Effector memory CD8-positive, alpha-beta T cell (primary cell): ENCODE measurements at regions not wholly inside any gene's neighbourhood (a gene's known extent, or its start where the extent isn't known, plus 50 kb on each side); places are given as distances from the start of the nearest gene placed in this dataset.

Experiments used
- ATAC-seq: fragments of 150-1000 bp; cut with Tn5 transposase; replicated peaks from 2 replicates; pipeline ENCODE4 v1.10.0; 2021; ENCODE audit warnings: mild to moderate bottlenecking, moderate library complexity
- DNase-seq, 3 experiments: peaks; one replicate each; pipeline ENCODE4 v3.0.0; 2021
- H3K27ac Mint-ChIP-seq, 2 donors: one replicate each; pipeline ENCODE4 v1.8.0; 2022; ENCODE audit warnings: mild to moderate bottlenecking in 2 of 2, mixed read lengths in 2 of 2, moderate library complexity in 2 of 2
- H3K27me3 Mint-ChIP-seq, 2 donors: one replicate each; pipeline ENCODE4 v1.8.0; 2022; ENCODE audit warnings: mixed read lengths in 2 of 2
- H3K36me3 Mint-ChIP-seq: one replicate; pipeline ENCODE4 v1.8.0; 2022; ENCODE audit warnings: mild to moderate bottlenecking, moderate library complexity, mixed read lengths; ENCODE audit not compliant: insufficient read depth
- H3K4me1 Mint-ChIP-seq, 2 donors: one replicate each; pipeline ENCODE4 v1.8.0; 2022; ENCODE audit warnings: low read depth in 2 of 2, mixed read lengths in 2 of 2
- H3K4me3 Mint-ChIP-seq, 2 donors: one replicate each; pipeline ENCODE4 v1.8.0; 2022; ENCODE audit warnings: mild to moderate bottlenecking in 2 of 2, mixed read lengths in 2 of 2, moderate library complexity in 2 of 2
- H3K9me3 Mint-ChIP-seq, 2 donors: one replicate each; pipeline ENCODE4 v1.8.0; 2022; ENCODE audit warnings: mixed read lengths in 2 of 2

GRCh38 chr3:117520582-117520981 lies 811.0 kb downstream of the TUSC7 start:
- no peak for DNase-seq
- Mint-ChIP-seq H3K4me1 (no peaks in the 10 kb centered on the region), H3K4me3 (no peak overlapping the region), H3K27ac (no peak overlapping the region), H3K9me3 (peaks cover 6 to 9% of the 10 kb centered on the region in 2 donors), H3K27me3 (no peaks in the 10 kb centered on the region), H3K36me3 (no peaks in the 10 kb centered on the region)
- ATAC-seq, result no peak

- no peaks in the 10 kb centered on the region for H3K4me1 Mint-ChIP-seq
- H3K27ac Mint-ChIP-seq, result no peak overlapping the region
- no peak overlapping the region for H3K4me3 Mint-ChIP-seq
- peaks cover 9% of the 10 kb centered on the region in 2 donors for H3K9me3 Mint-ChIP-seq
- no peaks in the 10 kb centered on the region for H3K27me3 Mint-ChIP-seq
- H3K36me3 Mint-ChIP-seq, result no peaks in the 10 kb centered on the region
- no peak for DNase-seq
- ATAC-seq, result no peak
These were observed 813.8 kb downstream of the TUSC7 start for GRCh38 chr3:117523418-117523817.

- H3K36me3 Mint-ChIP-seq, result no peaks in the 10 kb centered on the region
- DNase-seq (no peak), ATAC-seq (no peak)
- peaks cover 9% of the 10 kb centered on the region in 2 donors for H3K9me3 Mint-ChIP-seq
- H3K4me3 Mint-ChIP-seq, result no peak overlapping the region
- H3K4me1 Mint-ChIP-seq, result no peaks in the 10 kb centered on the region
- no peaks in the 10 kb centered on the region for H3K27me3 Mint-ChIP-seq
- no peak overlapping the region for H3K27ac Mint-ChIP-seq
These were observed 815.3 kb downstream of the TUSC7 start for GRCh38 chr3:117524890-117525289.

- ATAC-seq (no peak), DNase-seq (no peak)
- Mint-ChIP-seq H3K4me3 (no peak overlapping the region), H3K4me1 (no peaks in the 10 kb centered on the region), H3K36me3 (no peaks in the 10 kb centered on the region), H3K27me3 (no peaks in the 10 kb centered on the region), H3K27ac (no peak overlapping the region), H3K9me3 (peaks cover 9 to 17% of the 10 kb centered on the region in 2 donors)
These were observed 817.0 kb downstream of the TUSC7 start for GRCh38 chr3:117526470-117527079.

- Mint-ChIP-seq H3K36me3 (no peaks in the 10 kb centered on the region), H3K9me3 (peaks cover 12 to 17% of the 10 kb centered on the region in 2 donors), H3K27ac (no peak overlapping the region), H3K4me1 (no peaks in the 10 kb centered on the region), H3K4me3 (no peak overlapping the region), H3K27me3 (no peaks in the 10 kb centered on the region)
- no peak for DNase-seq
- no peak for ATAC-seq
These were observed 817.8 kb downstream of the TUSC7 start for GRCh38 chr3:117527346-117527745.

GRCh38 chr3:117528688-117529087 lies 819.1 kb downstream of the TUSC7 start:
- DNase-seq, result no peak
- Mint-ChIP-seq H3K9me3 (peaks cover 5 to 7% of the 10 kb centered on the region in 2 donors), H3K36me3 (no peaks in the 10 kb centered on the region), H3K4me1 (no peaks in the 10 kb centered on the region), H3K4me3 (no peak overlapping the region), H3K27me3 (no peaks in the 10 kb centered on the region), H3K27ac (no peak overlapping the region)
- ATAC-seq, result no peak

- H3K9me3 Mint-ChIP-seq, result peaks cover 7 to 8% of the 10 kb centered on the region in 2 donors
- H3K4me3 Mint-ChIP-seq, result no peak overlapping the region
- no peak overlapping the region for H3K27ac Mint-ChIP-seq
- ATAC-seq (no peak), DNase-seq (no peak)
- H3K27me3 Mint-ChIP-seq, result no peaks in the 10 kb centered on the region
- no peaks in the 10 kb centered on the region for H3K4me1 Mint-ChIP-seq
- H3K36me3 Mint-ChIP-seq, result no peaks in the 10 kb centered on the region
These were observed 821.6 kb downstream of the TUSC7 start for GRCh38 chr3:117531078-117531767.

- H3K9me3 Mint-ChIP-seq, result peaks cover 7 to 10% of the 10 kb centered on the region in 2 donors
- no peaks in the 10 kb centered on the region for H3K27me3 Mint-ChIP-seq
- H3K36me3 Mint-ChIP-seq, result no peaks in the 10 kb centered on the region
- H3K4me1 Mint-ChIP-seq, result no peaks in the 10 kb centered on the region
- H3K4me3 Mint-ChIP-seq, result no peak overlapping the region
- ATAC-seq (no peak), DNase-seq (no peak)
- no peak overlapping the region for H3K27ac Mint-ChIP-seq
These were observed 822.7 kb downstream of the TUSC7 start for GRCh38 chr3:117532268-117532667.

- no peaks in the 10 kb centered on the region for H3K27me3 Mint-ChIP-seq
- DNase-seq, result no peak
- no peaks in the 10 kb centered on the region for H3K36me3 Mint-ChIP-seq
- H3K9me3 Mint-ChIP-seq, result peaks cover 7% of the 10 kb centered on the region in 2 donors
- H3K4me1 Mint-ChIP-seq, result no peaks in the 10 kb centered on the region
- no peak overlapping the region for H3K27ac Mint-ChIP-seq
- no peak overlapping the region for H3K4me3 Mint-ChIP-seq
- ATAC-seq, result no peak
These were observed 824.6 kb downstream of the TUSC7 start for GRCh38 chr3:117534138-117534537.

- Mint-ChIP-seq H3K36me3 (no peaks in the 10 kb centered on the region), H3K27me3 (no peaks in the 10 kb centered on the region), H3K9me3 (peaks cover 5 to 7% of the 10 kb centered on the region in 2 donors), H3K27ac (no peak overlapping the region), H3K4me1 (no peaks in the 10 kb centered on the region), H3K4me3 (no peak overlapping the region)
- DNase-seq (no peak), ATAC-seq (no peak)
These were observed 826.4 kb downstream of the TUSC7 start for GRCh38 chr3:117536006-117536405.

GRCh38 chr3:117537949-117538348 lies 828.4 kb downstream of the TUSC7 start:
- Mint-ChIP-seq H3K27me3 (no peaks in the 10 kb centered on the region), H3K4me3 (no peak overlapping the region), H3K36me3 (no peaks in the 10 kb centered on the region), H3K9me3 (peaks cover 0 to 6% of the 10 kb centered on the region in 2 donors), H3K27ac (no peak overlapping the region), H3K4me1 (no peaks in the 10 kb centered on the region)
- no peak for ATAC-seq
- DNase-seq, result no peak

GRCh38 chr3:117539729-117540128 lies 830.1 kb downstream of the TUSC7 start:
- no peak overlapping the region for H3K27ac Mint-ChIP-seq

GRCh38 chr3:117540597-117540996 lies 831.0 kb downstream of the TUSC7 start:
- no peaks in the 10 kb centered on the region for H3K27me3 Mint-ChIP-seq
- H3K9me3 Mint-ChIP-seq, result peaks cover 0 to 10% of the 10 kb centered on the region in 2 donors
- no peak overlapping the region for H3K27ac Mint-ChIP-seq
- no peak for DNase-seq
- no peak overlapping the region for H3K4me3 Mint-ChIP-seq
- ATAC-seq, result no peak
- H3K4me1 Mint-ChIP-seq, result no peaks in the 10 kb centered on the region
- no peaks in the 10 kb centered on the region for H3K36me3 Mint-ChIP-seq

More at GRCh38 chr3:117539729-117540128, 830.1 kb downstream of the TUSC7 start:
- no peak for ATAC-seq
- H3K4me1 Mint-ChIP-seq, result no peaks in the 10 kb centered on the region
- no peak overlapping the region for H3K4me3 Mint-ChIP-seq
- no peaks in the 10 kb centered on the region for H3K36me3 Mint-ChIP-seq
- H3K27me3 Mint-ChIP-seq, result no peaks in the 10 kb centered on the region
- DNase-seq, result no peak
- H3K9me3 Mint-ChIP-seq, result peaks cover 0 to 10% of the 10 kb centered on the region in 2 donors

GRCh38 chr3:117541721-117542120 lies 832.1 kb downstream of the TUSC7 start:
- H3K27me3 Mint-ChIP-seq, result no peaks in the 10 kb centered on the region
- ATAC-seq, result no peak
- peaks cover 5 to 7% of the 10 kb centered on the region in 2 donors for H3K9me3 Mint-ChIP-seq
- no peaks in the 10 kb centered on the region for H3K4me1 Mint-ChIP-seq
- no peak overlapping the region for H3K4me3 Mint-ChIP-seq
- no peak overlapping the region for H3K27ac Mint-ChIP-seq
- DNase-seq, result no peak
- no peaks in the 10 kb centered on the region for H3K36me3 Mint-ChIP-seq
